ENCODE measurements at regions not wholly inside any gene's neighbourhood (a gene's known extent, or its start where the extent isn't known, plus 50 kb on each side); places are given as distances from the start of the nearest gene placed in this dataset.

DNA sequence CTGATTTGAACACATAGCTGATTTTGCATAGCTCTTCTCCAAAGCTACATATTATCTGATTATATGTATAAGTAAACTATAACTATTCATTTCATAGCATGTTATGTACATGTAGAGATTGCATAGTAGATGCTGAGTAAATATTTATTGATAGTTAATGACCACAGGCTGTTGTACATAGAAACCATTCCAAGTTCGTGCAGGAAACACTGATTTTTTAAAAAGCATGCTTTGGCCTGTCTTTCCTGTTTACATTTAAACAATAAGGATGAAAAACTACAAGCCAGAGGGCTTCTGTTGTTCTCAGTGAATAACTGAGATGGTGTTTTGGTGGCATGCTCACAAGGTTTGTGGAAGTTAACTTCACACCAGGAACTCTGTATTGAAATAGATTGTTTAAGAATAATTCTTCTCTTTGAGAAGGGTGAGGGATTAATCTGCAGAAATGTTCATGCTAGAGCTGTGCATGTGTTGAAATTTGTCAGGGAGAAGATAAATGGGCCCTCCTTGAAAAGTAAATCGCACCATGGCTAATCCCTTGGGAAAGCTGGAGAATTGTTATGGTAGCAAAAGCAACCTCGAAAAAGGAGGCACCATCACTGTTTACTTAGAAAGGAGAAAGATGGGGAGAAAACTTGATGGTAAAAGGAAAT is 120.2 kb upstream of the SP8 start:
- TF ChIP-seq POLR2A (IDR thresholded peaks at IDR 0.05) = no peak
- TF ChIP-seq, protein P1, sequence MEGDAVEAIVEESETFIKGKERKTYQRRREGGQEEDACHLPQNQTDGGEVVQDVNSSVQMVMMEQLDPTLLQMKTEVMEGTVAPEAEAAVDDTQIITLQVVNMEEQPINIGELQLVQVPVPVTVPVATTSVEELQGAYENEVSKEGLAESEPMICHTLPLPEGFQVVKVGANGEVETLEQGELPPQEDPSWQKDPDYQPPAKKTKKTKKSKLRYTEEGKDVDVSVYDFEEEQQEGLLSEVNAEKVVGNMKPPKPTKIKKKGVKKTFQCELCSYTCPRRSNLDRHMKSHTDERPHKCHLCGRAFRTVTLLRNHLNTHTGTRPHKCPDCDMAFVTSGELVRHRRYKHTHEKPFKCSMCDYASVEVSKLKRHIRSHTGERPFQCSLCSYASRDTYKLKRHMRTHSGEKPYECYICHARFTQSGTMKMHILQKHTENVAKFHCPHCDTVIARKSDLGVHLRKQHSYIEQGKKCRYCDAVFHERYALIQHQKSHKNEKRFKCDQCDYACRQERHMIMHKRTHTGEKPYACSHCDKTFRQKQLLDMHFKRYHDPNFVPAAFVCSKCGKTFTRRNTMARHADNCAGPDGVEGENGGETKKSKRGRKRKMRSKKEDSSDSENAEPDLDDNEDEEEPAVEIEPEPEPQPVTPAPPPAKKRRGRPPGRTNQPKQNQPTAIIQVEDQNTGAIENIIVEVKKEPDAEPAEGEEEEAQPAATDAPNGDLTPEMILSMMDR (IDR thresholded peaks at IDR 0.05) = no peak
